H1 (cell line): ENCODE measurements at regions not wholly inside any gene's neighbourhood (a gene's known extent, or its start where the extent isn't known, plus 50 kb on each side); places are given as distances from the start of the nearest gene placed in this dataset.

Source experiments
- ASH2L ChIP-seq: fragments of 200-600, 300-600 bp; sonication (generic); IDR thresholded peaks from one replicate; pipeline ENCODE4 v1.7.1; 2017; ENCODE audit warnings: low read length
- BACH1 ChIP-seq: IDR thresholded peaks from 2 replicates; pipeline ENCODE4 v1.6.1; 2012; ENCODE audit warnings: low read length, improper control_type of control experiment
- CEBPB ChIP-seq: IDR thresholded peaks from 2 replicates; pipeline ENCODE4 v1.6.1; 2012; ENCODE audit warnings: low read depth, low read length
- CREB1 ChIP-seq: IDR thresholded peaks from 2 replicates; pipeline ENCODE4 v1.6.1; 2012; ENCODE audit warnings: inconsistent platforms
- E2F6 ChIP-seq: IDR thresholded peaks from 2 replicates; pipeline ENCODE4 v1.6.1; 2012; ENCODE audit warnings: inconsistent platforms
- JUND ChIP-seq: IDR thresholded peaks from 2 replicates; pipeline ENCODE4 v1.6.1; 2011; ENCODE audit warnings: mild to moderate bottlenecking, improper control_type of control experiment, low read length
- KDM4A ChIP-seq: IDR thresholded peaks from one replicate; pipeline ENCODE4 v1.7.1; 2012; ENCODE audit warnings: low read depth, mild to moderate bottlenecking, moderate library complexity, low read length, inconsistent platforms; ENCODE audit not compliant: severe bottlenecking
- MAX ChIP-seq: IDR thresholded peaks from 2 replicates; pipeline ENCODE4 v1.6.1; 2012; ENCODE audit warnings: inconsistent platforms
- NRF1 ChIP-seq: IDR thresholded peaks from 2 replicates; pipeline ENCODE4 v1.6.1; 2011; ENCODE audit warnings: mild to moderate bottlenecking, low read depth, low read length, improper control_type of control experiment
- PHF8 ChIP-seq: fragments of 200-600 bp; sonication (generic); conservative IDR thresholded peaks from 2 replicates; pipeline ENCODE4 v1.7.1; 2012; ENCODE audit warnings: low read depth, mild to moderate bottlenecking, inconsistent platforms, low read length, moderate library complexity
- POLR2A ChIP-seq, 2 experiments: IDR thresholded peaks; 1 replicate in 1 of 2; 2 replicates in 1 of 2; pipeline ENCODE4 v1.6.1; 2011; ENCODE audit warnings: low read depth in 2 of 2, low read length in 2 of 2, mild to moderate bottlenecking in 2 of 2; ENCODE audit errors: control extremely low read depth in 1 of 2
- POLR2AphosphoS5 ChIP-seq: IDR thresholded peaks from 2 replicates; pipeline ENCODE4 v1.6.1; 2011; ENCODE audit warnings: low read depth, low read length
- RBBP5 ChIP-seq: IDR thresholded peaks from 2 replicates; pipeline ENCODE4 v1.7.1; 2012; ENCODE audit warnings: low read depth, mild to moderate bottlenecking, inconsistent platforms, low read length, moderate library complexity, borderline replicate concordance
- TAF1 ChIP-seq: IDR thresholded peaks from 2 replicates; pipeline ENCODE4 v1.6.1; 2011; ENCODE audit warnings: mild to moderate bottlenecking, low read depth, low read length
- TEAD4 ChIP-seq: IDR thresholded peaks from 2 replicates; pipeline ENCODE4 v1.6.1; 2012; ENCODE audit warnings: low read depth, low read length, inconsistent platforms, mixed read lengths
- ZNF274 ChIP-seq: IDR thresholded peaks from 2 replicates; pipeline ENCODE4 v1.7.0; 2012; ENCODE audit warnings: low read length, borderline replicate concordance; ENCODE audit errors: extremely low read depth

- TF ChIP-seq POLR2AphosphoS5 (peak; percentile 66), ASH2L (peak; percentile 86), ZNF274 (no peak), CREB1 (no peak), BACH1 (no peak), E2F6 (peak; percentile 99), RBBP5 (0 out of 2 replicates have a peak, but pooled peaks have one; percentile 25), NRF1 (peak; percentile 90), CEBPB (no peak), MAX (peak; percentile 97), POLR2A (IDR thresholded peaks at IDR 0.05; ENCODE audit: control extremely low read depth in 1 of 2, low read depth in 2 of 2, low read length in 2 of 2) (peak; percentile 72 to 87), KDM4A (peak; percentile 55), JUND (no peak), TAF1 (peak; percentile 77), PHF8 (peak; percentile 77), TEAD4 (no peak)
Observed at GRCh38 chr2:118186110-118186857, 98.0 kb downstream of the INSIG2 start (continued).
